Non-pigmented ciliary epithelial cell (primary cell): ENCODE measurements at regions not wholly inside any gene's neighbourhood (a gene's known extent, or its start where the extent isn't known, plus 50 kb on each side); places are given as distances from the start of the nearest gene placed in this dataset.
"Not testable (repeated sequence)": the region's sequence is repeated elsewhere in the genome, so short reads cannot be mapped to it uniquely, and the experiment has no call there.

ENCODE experiments used
- DNase-seq: peaks from one replicate; pipeline ENCODE4 v3.0.0-alpha.2; 2010; ENCODE audit warnings: low read depth

DNA sequence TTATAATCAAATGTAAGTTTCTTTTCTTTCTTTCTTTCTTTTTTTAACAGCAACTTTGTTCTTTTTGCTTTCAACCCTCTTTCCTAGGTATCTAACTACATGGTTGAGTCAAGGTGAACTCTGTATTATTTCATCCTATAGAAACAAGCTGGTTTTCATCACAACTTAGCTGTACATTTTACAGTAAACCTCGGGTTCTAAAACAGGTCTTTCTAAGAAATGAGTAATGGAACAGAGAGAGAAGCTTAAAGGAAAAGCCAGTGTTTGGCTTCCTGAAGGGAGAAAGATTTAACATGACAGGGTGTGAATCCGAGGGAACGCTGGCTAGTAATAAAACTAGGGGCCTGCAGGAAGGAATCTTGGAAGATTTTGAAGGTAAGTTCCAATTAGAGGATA, 143.4 kb upstream of the ITGB1 start:
- no peak for DNase-seq

DNA sequence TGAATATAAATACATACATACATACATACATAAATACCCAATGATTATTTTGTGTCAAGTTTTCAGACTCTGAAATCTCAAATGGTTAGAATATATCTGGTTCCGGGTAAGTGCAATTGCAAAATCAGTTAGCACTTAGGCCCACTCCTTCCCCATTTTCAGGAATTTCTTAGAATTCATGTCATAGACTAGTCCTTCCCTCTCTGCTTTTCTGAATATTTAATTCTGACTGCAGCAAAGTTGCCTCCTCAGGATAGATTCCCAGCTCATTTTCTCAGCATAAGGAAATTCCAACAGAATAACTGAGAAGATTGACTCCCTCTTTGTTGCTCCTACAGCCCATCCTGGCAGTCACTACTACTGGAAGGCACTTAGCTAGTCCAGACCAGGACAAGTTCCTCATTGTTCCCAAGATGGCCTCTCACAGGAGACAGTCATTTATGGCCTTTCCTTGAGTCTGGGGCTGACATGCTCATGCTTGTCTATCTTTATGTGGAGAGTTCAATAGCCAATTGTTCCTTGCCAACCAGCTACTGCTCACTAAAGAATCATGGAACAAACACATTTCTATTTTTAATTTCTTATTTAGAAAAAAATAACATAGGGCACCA, 142.9 kb upstream of the ITGB1 start:
- no peak for DNase-seq

DNA sequence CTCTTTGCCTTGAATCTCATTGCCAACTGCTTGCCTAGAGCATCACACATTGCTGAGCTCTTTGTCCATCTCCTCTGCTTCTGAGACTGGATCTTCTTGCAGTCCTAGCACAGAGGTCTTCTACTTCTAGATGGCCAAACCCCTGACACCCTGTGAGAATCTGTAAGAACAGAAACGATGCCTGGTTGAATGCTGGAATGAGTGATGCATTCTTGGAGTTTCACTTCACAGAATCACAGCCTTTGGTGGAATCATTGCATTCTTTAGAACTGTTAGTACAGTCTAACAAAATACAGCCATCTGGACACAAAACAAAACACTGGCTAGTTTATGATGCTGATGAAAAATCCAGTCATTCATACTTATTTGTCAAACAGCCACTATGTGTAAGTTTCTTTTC, 141.7 kb upstream of the ITGB1 start:
- no peak for DNase-seq

DNA sequence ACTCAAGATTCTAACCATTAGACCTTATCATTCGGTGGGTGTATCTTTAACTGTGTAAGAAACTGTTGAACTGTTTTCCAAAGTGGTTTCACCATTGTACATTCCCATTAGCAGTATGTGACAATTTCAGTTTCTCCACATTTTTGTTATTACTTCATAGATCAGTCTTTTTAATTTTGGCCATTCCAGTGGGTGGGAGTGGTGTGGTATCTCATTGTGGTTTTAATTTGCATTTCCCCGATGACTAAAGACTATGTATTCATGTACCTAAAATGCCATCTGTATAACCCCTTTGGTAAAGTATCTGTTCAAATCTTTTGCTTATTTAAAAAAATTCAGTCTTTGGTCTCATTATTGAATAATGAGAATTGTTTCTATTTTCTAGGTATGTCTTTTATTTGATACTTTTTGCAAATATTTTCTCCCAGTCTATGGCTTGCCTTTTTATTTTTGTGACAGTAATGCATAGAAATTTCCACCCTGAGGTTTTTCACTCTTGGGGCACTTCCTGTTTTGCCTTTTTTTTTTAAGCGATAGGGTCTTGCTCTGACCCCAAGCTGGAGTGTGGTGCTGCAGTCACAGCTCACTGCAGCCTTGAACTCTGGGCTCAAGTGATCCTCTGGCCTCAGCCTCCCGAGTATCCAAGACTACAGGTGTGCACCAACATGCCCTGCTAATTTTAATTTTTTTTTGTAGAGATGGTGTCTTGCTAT, 141.1 kb upstream of the ITGB1 start:
- DNase-seq, result no peak

DNA sequence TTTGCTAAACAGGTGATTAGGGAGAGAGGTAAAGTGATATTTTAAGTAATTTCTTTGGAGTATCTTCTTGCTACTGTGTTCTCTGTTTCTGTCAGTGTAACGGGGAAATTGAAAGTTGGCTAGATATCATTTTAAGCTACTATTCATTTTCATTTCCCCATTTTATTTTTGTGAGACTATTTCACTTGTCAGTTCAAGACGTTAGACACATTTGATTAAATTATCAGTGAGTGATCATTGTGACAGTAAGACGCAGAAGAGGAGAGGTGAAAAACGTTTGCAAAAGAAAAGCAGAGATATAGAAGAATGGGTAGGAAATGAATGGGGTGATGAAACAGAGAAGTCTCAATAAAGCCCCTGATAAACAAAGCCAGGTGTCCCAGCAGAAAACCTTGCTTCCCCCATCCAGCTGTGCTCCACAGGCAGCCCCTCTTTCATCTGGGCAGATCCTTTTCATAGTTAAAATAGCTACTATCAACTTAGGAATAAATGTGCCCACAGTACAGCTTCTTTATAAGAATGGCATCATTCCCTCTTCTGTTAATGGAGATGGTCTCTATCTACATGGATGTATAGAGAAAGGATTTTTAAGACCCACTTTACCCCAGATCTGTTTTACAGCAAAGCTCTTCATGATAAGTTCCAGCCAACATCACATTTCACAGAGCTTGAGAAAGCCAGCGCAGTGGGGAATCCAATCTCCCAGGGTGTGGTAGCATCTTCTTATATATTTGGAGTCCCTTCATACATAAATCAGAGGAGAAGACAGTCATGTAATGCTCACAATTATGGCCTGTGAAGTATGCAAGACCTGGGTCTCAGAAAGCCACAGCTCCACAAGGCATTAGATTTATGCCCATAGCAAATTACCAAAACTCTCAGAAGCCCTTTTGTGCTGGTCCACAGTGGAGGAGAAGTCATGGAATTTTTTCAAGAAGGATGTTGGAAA, 138.1 kb upstream of the ITGB1 start:
- DNase-seq, result no peak

DNA sequence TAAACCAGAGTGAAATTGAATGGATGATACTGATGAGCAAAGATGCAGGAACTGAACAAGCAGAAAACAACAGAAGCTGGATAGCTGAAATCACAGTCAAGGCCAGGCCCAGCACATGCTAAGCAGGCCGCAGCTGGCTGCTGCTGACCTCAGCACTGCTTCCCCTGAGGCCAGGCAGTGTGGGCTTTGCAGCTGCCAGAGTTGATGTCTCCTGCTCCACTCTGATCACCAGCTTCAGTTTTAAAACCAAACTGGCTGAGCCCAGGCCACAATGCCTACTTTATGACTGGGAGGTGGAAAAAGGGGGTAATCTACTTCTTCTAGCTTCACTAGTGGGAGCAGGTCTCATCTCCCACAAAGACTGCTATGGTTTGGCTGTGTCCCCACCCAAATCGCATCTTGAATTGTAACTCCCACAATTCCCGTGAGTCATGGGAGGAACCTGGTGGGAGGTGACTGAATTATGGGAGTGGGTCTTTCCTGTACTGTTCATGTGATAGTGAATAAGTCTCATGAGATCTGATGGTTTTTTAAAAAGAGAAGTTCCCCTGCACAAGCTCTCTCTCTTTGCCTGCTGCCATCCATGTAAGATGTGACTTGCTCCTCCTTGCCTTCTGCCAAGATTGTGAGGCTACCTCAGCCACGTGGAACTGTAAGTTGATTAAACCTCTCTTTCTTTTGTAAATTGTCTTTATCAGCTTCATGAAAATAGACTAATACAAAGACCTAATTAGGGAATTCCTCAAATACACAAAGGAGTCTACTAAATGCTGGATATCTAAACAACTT, 136.4 kb upstream of the ITGB1 start:
- no peak for DNase-seq

DNA sequence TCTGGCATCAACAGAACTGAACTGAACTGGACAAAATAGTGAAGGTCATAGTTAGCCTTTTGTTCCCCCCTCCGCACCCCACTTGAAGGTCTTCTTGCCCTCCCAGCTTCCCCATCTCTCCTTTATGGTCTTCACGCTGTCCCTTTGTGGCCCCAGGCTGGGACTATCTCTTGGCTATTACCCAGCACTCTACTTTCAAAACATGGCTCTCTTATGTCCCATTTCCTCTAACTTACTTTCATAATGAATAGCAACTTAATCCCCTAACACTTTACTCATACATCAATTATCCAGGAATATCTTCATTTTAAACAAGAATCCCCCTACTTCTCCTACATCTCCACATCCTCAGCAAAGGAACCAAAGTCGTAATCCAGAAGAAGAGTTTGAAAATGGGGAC, 135.3 kb upstream of the ITGB1 start:
- DNase-seq, result no peak

DNA sequence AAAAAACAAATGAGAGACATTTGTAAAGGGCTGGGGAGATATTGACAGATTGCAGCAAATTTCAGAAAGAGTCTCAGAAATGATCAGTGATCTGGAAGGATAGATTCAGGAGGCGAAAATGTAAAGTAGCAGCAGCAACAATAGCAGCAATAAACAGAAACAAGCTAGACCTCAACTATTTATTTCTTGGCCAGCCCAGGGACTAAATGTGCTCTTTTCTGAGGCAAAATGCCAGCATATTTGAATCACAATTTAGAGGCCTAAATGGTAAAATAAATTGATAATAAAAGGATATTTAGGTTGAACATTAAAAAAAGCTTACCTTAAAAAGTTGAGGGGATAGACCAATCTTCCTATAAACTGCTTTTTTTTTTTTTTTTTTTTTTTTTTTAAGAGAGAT, 134.6 kb upstream of the ITGB1 start:
- no peak for DNase-seq

DNA sequence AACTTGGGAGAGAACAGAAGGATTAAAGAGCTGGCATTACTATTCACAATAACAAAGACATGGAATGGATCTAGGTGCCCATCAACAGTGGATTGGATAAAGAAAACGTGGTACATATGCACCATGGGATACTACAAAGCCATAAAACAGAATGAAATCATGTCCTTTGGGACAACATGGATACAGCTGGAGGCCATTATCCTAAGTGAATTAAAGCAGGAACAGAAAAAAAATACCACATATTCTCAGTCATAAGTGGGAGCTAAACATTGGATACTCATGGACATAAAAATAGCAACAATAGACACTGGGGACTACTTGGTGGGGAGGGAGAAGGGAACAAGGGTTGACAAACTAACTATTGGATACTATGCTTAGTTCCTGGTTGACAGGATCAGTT, 133.2 kb upstream of the ITGB1 start:
- no peak for DNase-seq

DNA sequence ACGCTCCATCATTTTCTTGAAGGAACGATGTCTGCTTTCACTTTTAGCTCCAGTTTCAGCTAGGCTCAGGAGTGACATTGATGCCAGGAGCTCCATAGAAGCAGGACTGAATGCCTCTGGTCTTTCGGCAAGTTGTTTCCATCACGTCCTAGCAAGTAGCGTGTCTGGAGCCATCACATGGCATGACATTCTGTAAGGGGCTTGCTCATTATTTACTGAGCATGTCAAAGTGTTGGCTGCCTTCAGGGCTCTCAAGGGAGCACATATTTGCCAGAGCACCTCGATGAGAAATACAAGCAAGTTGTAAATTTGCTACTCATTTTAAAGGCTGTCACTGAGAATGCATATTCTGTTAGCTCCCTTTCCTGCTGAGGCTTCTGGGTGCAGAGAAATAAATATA, 131.0 kb upstream of the ITGB1 start:
- no peak for DNase-seq

DNA sequence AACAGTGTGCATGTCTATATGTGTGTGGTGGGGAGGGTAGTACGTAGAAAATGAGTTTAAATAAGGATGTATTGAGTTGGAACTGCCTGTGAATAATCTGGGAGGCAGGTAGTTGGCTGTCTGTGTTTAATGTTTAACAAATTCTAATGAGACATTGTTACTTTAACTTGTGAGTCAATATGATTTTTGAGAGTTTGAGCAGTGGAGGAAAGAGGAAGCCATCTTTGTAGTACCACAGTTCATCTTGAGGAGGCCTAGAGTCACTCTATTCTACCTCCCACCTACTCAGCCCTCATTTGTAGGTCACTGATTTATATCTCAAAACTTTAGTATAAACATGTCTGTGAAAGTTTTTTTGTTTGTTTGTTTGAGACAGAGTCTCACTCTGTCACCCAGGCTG, 129.9 kb upstream of the ITGB1 start:
- no peak for DNase-seq

DNA sequence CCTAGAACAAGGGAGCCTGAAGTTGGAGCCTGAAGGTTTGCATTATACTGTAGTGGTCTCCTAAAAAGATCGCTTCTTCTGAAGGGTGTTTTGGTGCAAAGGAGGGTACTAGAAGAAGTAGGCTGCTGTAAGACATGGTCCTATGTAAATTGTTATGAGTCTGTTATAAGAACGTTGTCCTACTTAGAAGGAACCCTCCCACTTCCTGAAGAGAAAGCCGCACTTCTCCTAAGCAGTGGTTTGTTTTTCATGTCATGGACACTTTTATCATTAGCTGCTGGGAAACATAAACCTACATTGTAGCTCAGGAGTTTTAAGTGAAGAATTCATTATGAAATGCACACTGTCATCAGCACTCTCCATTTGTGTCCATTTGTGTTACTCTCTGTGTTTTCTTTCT, 129.1 kb upstream of the ITGB1 start:
- DNase-seq, result no peak

DNA sequence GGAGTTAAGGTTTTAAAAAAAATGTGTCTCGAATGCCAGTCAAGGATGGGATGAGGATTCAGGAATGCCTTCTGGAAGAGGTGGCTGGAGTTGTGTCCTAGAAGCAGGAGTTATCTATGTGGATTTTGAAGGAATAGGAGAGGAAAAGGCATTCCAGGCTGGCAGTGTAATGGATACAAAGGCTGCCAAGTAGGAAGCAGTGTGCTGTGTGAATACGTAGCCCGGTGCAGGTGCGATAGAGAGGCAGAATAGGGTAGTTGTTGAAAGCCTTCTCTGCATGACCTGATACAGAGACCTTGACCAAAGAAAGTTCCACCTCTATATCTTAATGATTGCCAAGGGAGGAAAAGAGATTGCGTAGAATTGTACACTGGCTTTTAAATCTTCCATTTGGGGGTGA, 128.1 kb upstream of the ITGB1 start:
- no peak for DNase-seq

DNA sequence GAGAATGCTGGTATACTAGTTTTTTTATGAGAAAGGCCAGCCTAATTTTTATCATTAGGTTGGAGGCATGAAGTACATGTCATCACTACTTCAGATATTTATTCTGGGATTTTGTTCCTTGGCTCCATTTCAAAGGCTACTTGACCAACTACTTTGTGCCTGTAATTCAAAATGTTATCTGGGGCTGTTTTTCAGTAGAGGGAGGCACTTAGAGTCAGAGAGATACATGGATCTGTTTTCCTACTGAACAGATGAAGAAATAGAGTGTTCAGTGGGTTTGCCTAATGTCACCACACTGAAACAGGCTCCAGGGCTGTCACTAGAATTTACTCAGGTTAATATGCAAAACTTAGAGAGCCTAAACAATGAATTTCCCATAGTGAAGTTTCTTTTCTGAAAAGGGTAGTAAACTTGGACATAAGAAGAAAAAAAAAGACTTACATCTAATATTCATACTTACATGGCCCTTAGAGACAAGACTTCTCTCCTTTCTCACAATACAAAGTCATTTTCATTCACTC, 127.3 kb upstream of the ITGB1 start:
- DNase-seq, result no peak

DNA sequence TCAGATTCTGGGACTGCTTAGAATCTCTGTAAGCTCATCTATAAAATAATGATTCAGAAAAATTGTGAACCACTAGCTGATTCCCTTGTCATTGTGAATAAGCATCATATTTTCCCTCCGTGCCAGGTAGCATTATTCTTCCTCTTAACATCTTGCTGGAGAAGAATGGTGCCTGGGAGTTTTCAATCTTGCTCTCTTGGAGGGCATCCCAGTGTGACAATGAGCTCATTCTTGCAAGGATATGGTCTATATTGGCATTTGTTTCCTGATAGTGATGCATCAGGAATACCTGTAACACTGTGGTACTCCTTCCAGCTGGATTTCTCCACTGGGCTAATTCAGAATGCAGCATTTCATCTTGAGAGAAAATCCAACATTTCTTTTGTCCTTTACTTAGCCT, 126.4 kb upstream of the ITGB1 start:
- no peak for DNase-seq

DNA sequence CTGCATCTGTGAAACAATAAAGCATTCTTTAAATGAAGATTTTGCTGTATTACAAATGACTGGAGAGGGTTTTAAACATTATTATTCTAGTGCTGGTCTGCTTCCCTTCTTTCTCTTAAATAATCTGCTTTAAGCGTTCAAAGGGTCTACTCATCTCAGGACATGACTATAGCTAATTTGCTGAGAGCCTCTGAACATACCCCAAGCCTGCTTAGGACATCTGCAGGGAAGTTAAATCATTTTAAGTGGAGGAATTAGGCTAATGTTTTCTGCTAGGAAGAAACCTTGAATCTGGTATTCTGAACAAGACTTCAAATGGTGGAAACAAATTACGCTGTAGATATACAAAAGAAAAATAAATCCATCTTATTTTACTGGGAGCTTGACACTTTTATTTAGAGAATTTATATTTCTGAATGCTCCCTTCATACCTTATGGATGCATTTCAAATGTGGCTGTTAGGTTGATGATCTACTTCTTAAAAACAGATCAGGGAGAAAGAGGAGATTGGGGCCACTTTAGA, 124.4 kb upstream of the ITGB1 start:
- no peak for DNase-seq

DNA sequence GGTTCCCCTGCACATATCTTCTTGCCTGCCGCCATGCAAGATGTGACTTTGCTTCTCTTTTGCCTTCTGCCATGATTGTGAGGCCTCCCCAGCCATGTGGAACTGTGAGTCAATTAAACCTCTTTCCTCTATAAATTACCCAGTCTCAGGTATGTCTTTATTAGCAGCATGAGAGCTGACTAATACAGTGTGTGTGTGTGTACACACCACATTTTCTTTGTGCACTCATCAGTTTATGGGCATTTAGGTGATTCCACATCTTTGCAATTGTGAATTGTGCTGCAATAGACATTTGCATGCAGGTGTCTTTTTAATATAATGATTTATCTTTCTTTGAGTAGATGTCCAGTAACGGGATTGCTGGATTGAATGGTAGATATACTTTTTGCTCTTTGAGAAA, 122.4 kb upstream of the ITGB1 start:
- not testable (repeated sequence) for DNase-seq

DNA sequence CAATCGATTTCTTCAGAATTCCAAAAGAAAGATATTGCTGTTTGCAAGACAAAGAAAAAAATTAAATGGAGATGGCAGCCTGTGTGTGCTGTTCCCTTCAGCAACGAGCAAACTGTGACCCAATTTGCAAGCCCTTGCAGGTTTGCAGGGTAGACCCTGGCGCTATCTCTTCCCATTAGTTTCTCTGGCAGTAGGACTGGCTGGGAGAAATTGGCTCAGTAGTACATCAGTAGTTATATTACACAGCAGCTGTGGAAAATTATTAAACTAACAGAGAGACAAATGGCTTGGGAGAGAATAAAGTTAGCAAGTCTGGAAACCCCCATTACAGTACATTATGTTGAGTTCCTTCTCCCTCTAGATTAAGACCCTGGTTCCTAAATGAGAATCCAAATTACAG, 116.4 kb upstream of the ITGB1 start:
- DNase-seq, result no peak

DNA sequence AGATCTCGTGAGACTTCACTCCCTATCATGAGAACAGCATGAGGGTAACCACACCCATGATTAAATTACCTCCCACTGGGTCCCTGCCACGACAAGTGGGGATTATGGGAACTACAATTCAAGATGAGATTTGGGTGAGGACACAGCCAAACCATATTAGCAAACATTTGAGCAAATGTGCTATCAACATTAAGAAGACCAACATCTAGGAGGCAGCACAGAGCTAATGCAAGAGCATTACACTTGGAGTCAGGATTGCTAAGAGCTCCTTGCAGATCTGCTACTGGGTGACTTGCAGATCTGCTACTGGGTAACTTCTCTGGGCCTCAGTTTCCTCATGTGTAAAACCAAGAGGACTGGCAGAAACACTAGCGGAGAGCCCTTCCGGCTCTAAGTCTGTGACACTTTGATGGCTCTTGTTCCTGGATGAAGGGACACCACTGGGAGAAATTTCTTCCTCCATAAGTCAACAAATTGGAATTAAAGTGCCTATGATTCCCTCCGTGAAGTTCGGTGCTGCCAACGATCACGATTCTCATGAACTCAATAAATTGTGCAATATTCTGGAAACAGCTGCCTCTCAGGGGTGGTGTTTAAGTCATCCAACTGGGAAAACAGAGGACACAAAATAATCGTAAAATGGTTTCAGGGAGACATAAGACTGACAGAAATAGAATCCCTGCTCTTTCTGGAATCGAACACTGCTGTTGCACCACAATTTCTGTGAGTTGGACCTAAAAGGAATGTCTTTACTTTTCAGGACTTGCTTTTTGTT, 115.8 kb upstream of the ITGB1 start:
- DNase-seq, result no peak

DNA sequence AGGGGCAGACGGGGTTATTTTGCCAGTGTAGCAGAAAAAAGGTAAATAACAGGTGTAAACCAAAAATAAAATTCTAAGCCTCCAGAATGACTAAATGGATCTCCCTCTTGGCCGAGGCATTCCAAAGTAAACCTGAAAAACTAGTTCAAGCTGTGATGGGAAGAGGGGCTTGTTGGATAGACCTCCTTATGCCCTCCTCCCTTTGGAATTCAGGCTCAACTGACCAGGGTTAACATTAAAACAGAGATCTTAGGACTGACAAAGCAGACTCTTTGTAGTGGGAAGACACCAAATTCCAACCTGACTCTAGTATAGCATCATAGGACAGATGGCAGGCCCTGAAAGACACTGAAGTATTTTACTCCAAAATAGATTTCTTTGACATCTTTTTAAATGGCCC, 113.8 kb upstream of the ITGB1 start:
- DNase-seq, result no peak

DNA sequence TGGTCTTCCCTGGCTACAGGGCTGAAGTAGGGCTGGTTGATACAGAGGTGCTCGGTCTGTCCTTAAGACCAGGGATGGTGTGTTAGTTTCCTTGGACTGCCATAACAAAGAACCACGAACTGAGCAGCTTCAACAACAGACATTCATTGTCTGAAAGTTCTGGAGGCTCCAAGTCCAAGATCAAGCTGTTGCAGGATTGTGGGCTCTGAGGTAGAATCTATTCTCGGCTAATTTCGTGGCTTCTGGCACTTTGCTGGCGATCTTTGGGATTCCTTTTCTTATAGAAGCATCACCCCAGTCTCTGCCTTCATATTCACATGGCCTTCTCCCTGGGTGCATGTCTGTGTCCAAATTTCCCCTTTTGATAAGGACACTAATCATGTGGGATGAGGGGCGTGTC, 112.1 kb upstream of the ITGB1 start:
- DNase-seq, result no peak
